H1 (cell line): ENCODE measurements at regions not wholly inside any gene's neighbourhood (a gene's known extent, or its start where the extent isn't known, plus 50 kb on each side); places are given as distances from the start of the nearest gene placed in this dataset.

Experiments
- CTCF ChIA-PET: fragments of 300-600 bp; sonication (Branson Sonifier 250); formaldehyde crosslinking; loops from one replicate; lab custom pipeline; 2021; ENCODE audit not compliant: partially characterized antibody; lab: Charles Lee
- POLR2A ChIA-PET: fragments of 300-600 bp; sonication (Branson Sonifier 250); formaldehyde crosslinking; loops from one replicate; lab custom pipeline; 2021; ENCODE audit warnings: inconsistent platforms; ENCODE audit not compliant: partially characterized antibody; lab: Charles Lee
- DNase-seq, 2 experiments: peaks; one replicate each; pipeline versions ENCODE4 v3.0.0 to v3.0.0-alpha.2; 2010 to 2022; ENCODE audit warnings: low spot score in 2 of 2, low read depth in 1 of 2, mixed read lengths in 1 of 2
- FAIRE-seq: peaks from 2 replicates; lab custom pipeline; 2011; peaks lifted over from hg19 to GRCh38; lab: Jason Lieb, UNC
- H2AFZ ChIP-seq: 2 replicates; pipeline ENCODE4 v1.8.1; 2012; ENCODE audit warnings: low read length, inconsistent platforms
- H2AK5ac ChIP-seq: 2 replicates; pipeline ENCODE4 v1.6.1; 2013; ENCODE audit warnings: low read depth, low read length
- H2BK120ac ChIP-seq: replicated peaks from 2 replicates; pipeline ENCODE3; 2013; ENCODE audit warnings: low read depth, low read length, inconsistent platforms
- H2BK12ac ChIP-seq: 2 replicates; pipeline ENCODE4 v1.6.1; 2013; ENCODE audit warnings: low read depth, low read length
- H2BK15ac ChIP-seq: 2 replicates; pipeline ENCODE4 v1.6.1; 2013; ENCODE audit warnings: low read length
- H2BK20ac ChIP-seq: 2 replicates; pipeline ENCODE4 v1.6.1; 2013; ENCODE audit warnings: low read length
- H2BK5ac ChIP-seq: 2 replicates; pipeline ENCODE4 v1.6.1; 2013; ENCODE audit warnings: low read depth, low read length
- H3K14ac ChIP-seq: 2 replicates; pipeline ENCODE4 v1.6.1; 2013; ENCODE audit warnings: inconsistent platforms; ENCODE audit not compliant: insufficient read length
- H3K18ac ChIP-seq: 2 replicates; pipeline ENCODE4 v1.6.1; 2013; ENCODE audit warnings: low read length; ENCODE audit errors: extremely low read depth
- H3K23ac ChIP-seq: 2 replicates; pipeline ENCODE4 v1.6.1; 2013; ENCODE audit warnings: inconsistent platforms; ENCODE audit not compliant: insufficient read length
- H3K23me2 ChIP-seq: 2 replicates; pipeline ENCODE4 v1.6.1; 2013; ENCODE audit warnings: low read depth, low read length
- H3K27ac ChIP-seq: 2 replicates; pipeline ENCODE4 v1.6.1; 2011; ENCODE audit warnings: low read depth, low read length, inconsistent platforms
- H3K27me3 ChIP-seq, 4 experiments: replicated peaks in 1 of 4; 1 replicate in 1 of 4; 2 replicates in 3 of 4; pipeline versions ENCODE4 v1.6.1 to v1.8.1; 2011 to 2013; ENCODE audit warnings: low read length in 3 of 4, mild to moderate bottlenecking in 3 of 4, inconsistent platforms in 2 of 4, mixed read lengths in 2 of 4, moderate library complexity in 1 of 4; ENCODE audit not compliant: control insufficient read depth in 3 of 4, insufficient read depth in 3 of 4; ENCODE audit errors: extremely low read depth in 1 of 4
- H3K36me3 ChIP-seq, 4 experiments: 2 replicates each; pipeline versions ENCODE4 v1.6.1 to v1.8.1; 2011 to 2013; ENCODE audit warnings: mild to moderate bottlenecking in 4 of 4, low read length in 3 of 4, moderate library complexity in 2 of 4, control low read depth in 1 of 4, inconsistent platforms in 1 of 4; ENCODE audit not compliant: insufficient read depth in 4 of 4, control insufficient read depth in 2 of 4
- H3K4ac ChIP-seq: replicated peaks from 2 replicates; pipeline ENCODE3; 2013; ENCODE audit warnings: low read length, low read depth, mixed read lengths, inconsistent platforms; ENCODE audit not compliant: insufficient read length
- H3K4me1 ChIP-seq, 4 experiments: replicated peaks in 1 of 4; 1 replicate in 1 of 4; 2 replicates in 3 of 4; pipeline versions ENCODE4 v1.6.1 to v1.8.1; 2011 to 2013; ENCODE audit warnings: low read length in 3 of 4, inconsistent platforms in 2 of 4, mixed read lengths in 1 of 4; ENCODE audit not compliant: insufficient read depth in 4 of 4, control insufficient read depth in 3 of 4
- H3K4me2 ChIP-seq, 2 experiments: 2 replicates each; pipeline versions ENCODE4 v1.6.1 to v1.8.1; 2011 to 2013; ENCODE audit warnings: low read depth in 2 of 2, low read length in 2 of 2, control low read depth in 1 of 2, inconsistent platforms in 1 of 2, mild to moderate bottlenecking in 1 of 2; ENCODE audit not compliant: insufficient read depth in 1 of 2
- H3K4me3 ChIP-seq, 4 experiments: fragments of 200-600, 300-600 bp in 1 of 4; sonication (generic), shearing (Covaris generic), sonication (Bioruptor Twin) in 1 of 4; 2 replicates each; pipeline versions ENCODE4 v1.5.1 to v1.8.1; 2011 to 2016; ENCODE audit warnings: low read length in 4 of 4, low read depth in 3 of 4, control low read depth in 2 of 4, inconsistent platforms in 2 of 4, mild to moderate bottlenecking in 2 of 4, mixed read lengths in 1 of 4, moderate library complexity in 1 of 4; ENCODE audit not compliant: insufficient read depth in 2 of 4; ENCODE audit errors: extremely low read depth in 1 of 4
- H3K56ac ChIP-seq: replicated peaks from 2 replicates; pipeline ENCODE3; 2013; ENCODE audit warnings: low read depth, mild to moderate bottlenecking, mixed read lengths, low read length, inconsistent platforms; ENCODE audit not compliant: insufficient read length
- H3K79me1 ChIP-seq: 2 replicates; pipeline ENCODE4 v1.6.1; 2013; ENCODE audit warnings: low read depth, low read length, control low read depth
- H3K79me2 ChIP-seq, 2 experiments: 2 replicates each; pipeline versions ENCODE4 v1.6.1 to v1.8.1; 2012 to 2013; ENCODE audit warnings: low read length in 2 of 2, mild to moderate bottlenecking in 2 of 2, inconsistent platforms in 1 of 2; ENCODE audit not compliant: insufficient read depth in 2 of 2, control insufficient read depth in 1 of 2
- H3K9ac ChIP-seq, 4 experiments: replicated peaks in 1 of 4; 1 replicate in 1 of 4; 2 replicates in 3 of 4; pipeline versions ENCODE4 v1.6.1 to v1.8.1; 2011 to 2013; ENCODE audit warnings: low read depth in 3 of 4, low read length in 3 of 4, control low read depth in 2 of 4, mild to moderate bottlenecking in 2 of 4, moderate library complexity in 2 of 4, inconsistent platforms in 1 of 4; ENCODE audit errors: extremely low read depth in 1 of 4
- H3K9me3 ChIP-seq, 2 experiments: 2 replicates each; pipeline versions ENCODE4 v1.6.1 to v1.8.1; 2012 to 2013; ENCODE audit warnings: mild to moderate bottlenecking in 2 of 2, moderate library complexity in 2 of 2, control low read depth in 1 of 2, inconsistent platforms in 1 of 2, low read depth in 1 of 2, low read length in 1 of 2, mixed read lengths in 1 of 2; ENCODE audit not compliant: insufficient read depth in 2 of 2
- H4K20me1 ChIP-seq, 2 experiments: replicated peaks in 1 of 2; 2 replicates each; pipeline versions ENCODE3 to v1.8.1; 2011 to 2013; ENCODE audit warnings: inconsistent platforms in 2 of 2, low read length in 2 of 2, mild to moderate bottlenecking in 1 of 2; ENCODE audit not compliant: insufficient read depth in 2 of 2, control insufficient read depth in 1 of 2
- H4K5ac ChIP-seq: 2 replicates; pipeline ENCODE4 v1.6.1; 2013; ENCODE audit warnings: low read length, low read depth, mixed read lengths, inconsistent platforms; ENCODE audit not compliant: insufficient read length
- H4K8ac ChIP-seq: 2 replicates; pipeline ENCODE4 v1.8.0; 2013; ENCODE audit warnings: mild to moderate bottlenecking, moderate library complexity, low read length, inconsistent platforms; ENCODE audit not compliant: insufficient read depth; ENCODE audit errors: extremely low read depth
- H4K91ac ChIP-seq: replicated peaks from 2 replicates; pipeline ENCODE3; 2013; ENCODE audit warnings: low read length, mixed read lengths, inconsistent platforms; ENCODE audit not compliant: insufficient read length
- ASH2L ChIP-seq: fragments of 200-600, 300-600 bp; sonication (generic); IDR thresholded peaks from one replicate; pipeline ENCODE4 v1.7.1; 2017; ENCODE audit warnings: low read length
- CBX5 ChIP-seq: fragments of 300-800, 300-1000 bp; sonication (generic); IDR thresholded peaks from 2 replicates; pipeline ENCODE4 v1.7.1; 2016; ENCODE audit warnings: antibody characterized with exemption, low read length, low read depth
- CREB1 ChIP-seq: IDR thresholded peaks from 2 replicates; pipeline ENCODE4 v1.6.1; 2012; ENCODE audit warnings: inconsistent platforms
- EGR1 ChIP-seq: IDR thresholded peaks from 2 replicates; pipeline ENCODE4 v1.6.1; 2011; ENCODE audit warnings: low read depth, low read length, borderline replicate concordance
- PHF8 ChIP-seq: fragments of 200-600 bp; sonication (generic); conservative IDR thresholded peaks from 2 replicates; pipeline ENCODE4 v1.7.1; 2012; ENCODE audit warnings: low read depth, mild to moderate bottlenecking, inconsistent platforms, low read length, moderate library complexity
- SIRT6 ChIP-seq: IDR thresholded peaks from one replicate; pipeline ENCODE4 v1.7.1; 2012; ENCODE audit warnings: low read length, inconsistent platforms
- TCF12 ChIP-seq: IDR thresholded peaks from 2 replicates; pipeline ENCODE4 v1.6.1; 2011; ENCODE audit warnings: low read depth, mild to moderate bottlenecking, low read length
- WGBS, 2 experiments: shearing (Covaris generic) in 1 of 2; methylation state at CpG; one replicate each; pipeline versions ENCODE4 v1.1.6 to v1.1.7; 2013 to 2015; ENCODE audit warnings: low lambda C conversion rate in 2 of 2, mixed read lengths in 2 of 2, inconsistent platforms in 1 of 2, low coverage in 1 of 2, missing lambda C conversion rate in 1 of 2; ENCODE audit not compliant: insufficient replicate concordance in 2 of 2, insufficient coverage in 1 of 2, insufficient read length in 1 of 2; ENCODE audit errors: extremely low coverage in 1 of 2, missing lambda C conversion rate in 1 of 2; 5-methylcytosine and 5-hydroxymethylcytosine counted together

- Histone ChIP-seq H4K8ac (no peak overlapping the region), H3K9me3 (no peaks in the 10 kb centered on the region), H3K27me3 (no peaks in the 10 kb centered on the region), H2BK20ac (no peak overlapping the region), H3K79me2 (no peaks in the 10 kb centered on the region), H4K5ac (no peak overlapping the region), H3K18ac (no peak overlapping the region), H2AK5ac (no peak overlapping the region), H3K4me3 (no peak overlapping the region), H2AFZ (no peak overlapping the region), H3K36me3 (no peaks in the 10 kb centered on the region), H2BK5ac (no peak overlapping the region), H3K27ac (no peak overlapping the region), H3K23me2 (no peaks in the 10 kb centered on the region), H3K4me2 (no peak overlapping the region), H4K91ac (no peak overlapping the region), H3K23ac (no peak overlapping the region), H3K14ac (no peak overlapping the region), H4K20me1 (no peaks in the 10 kb centered on the region), H3K56ac (no peak overlapping the region), H2BK12ac (no peak overlapping the region), H3K9ac (no peak overlapping the region), H3K4me1 (peaks cover 0 to 3% (median 0%) of the 10 kb centered on the region in 4 experiments; a peak in 1 of 7 replicates), H2BK120ac (no peak overlapping the region), H3K79me1 (no peaks in the 10 kb centered on the region), H3K4ac (no peak overlapping the region), H2BK15ac (no peak overlapping the region)
- POLR2A ChIA-PET: no interaction called here
- CTCF ChIA-PET: no interaction called here
- no peak for TF ChIP-seq CREB1
- no peak for TF ChIP-seq SIRT6
- no peak for TF ChIP-seq TCF12
- TF ChIP-seq CBX5: no peak
- TF ChIP-seq EGR1: no peak
- TF ChIP-seq PHF8: no peak
- TF ChIP-seq ASH2L: no peak
- no peak for DNase-seq
- 93% methylated on average over 3 of the region's 3 CpGs; no CpG with 5 or more reads in 1 of the 2 experiments for WGBS, 2 experiments
- no peak for FAIRE-seq
These were observed 856.0 kb downstream of the TRAM1L1 start for GRCh38 chr4:116229420-116229819.
